Gastroesophageal sphincter (tissue), 3 donors: ENCODE measurements at regions not wholly inside any gene's neighbourhood (a gene's known extent, or its start where the extent isn't known, plus 50 kb on each side); places are given as distances from the start of the nearest gene placed in this dataset.

Experiments used
- CTCF ChIP-seq, 4 experiments: fragments of 200-600 bp in 2 of 4; fragments of 450-650 bp in 2 of 4; sonication (generic) in 1 of 4; IDR thresholded peaks; one replicate each; pipeline ENCODE4 v1.5.1; 2017 to 2019; ENCODE audit warnings: antibody characterized with exemption in 4 of 4, mild to moderate bottlenecking in 2 of 4, moderate library complexity in 2 of 4
- EP300 ChIP-seq: sonication (generic); formaldehyde crosslinking; IDR thresholded peaks from one replicate; pipeline ENCODE4 v1.6.1; 2017; ENCODE audit warnings: antibody characterized with exemption, mild to moderate bottlenecking
- POLR2A ChIP-seq, 2 donors: fragments of 450-650 bp; IDR thresholded peaks; one replicate each; pipeline ENCODE4 v1.6.1; 2017; ENCODE audit warnings: antibody characterized with exemption in 2 of 2, mild to moderate bottlenecking in 2 of 2, moderate library complexity in 1 of 2
- POLR2AphosphoS5 ChIP-seq: sonication (generic); formaldehyde crosslinking; IDR thresholded peaks from one replicate; pipeline ENCODE4 v1.6.1; 2017; ENCODE audit warnings: antibody characterized with exemption

- TF ChIP-seq CTCF (IDR thresholded peaks at IDR 0.05) (no peak), POLR2A (IDR thresholded peaks at IDR 0.05) (no peak), POLR2AphosphoS5 (no peak), EP300 (no peak)
Measured at GRCh38 chr10:9807846-9808245, 1209.8 kb upstream of the CELF2 start.
